HCT116 (cell line): ENCODE measurements at regions not wholly inside any gene's neighbourhood (a gene's known extent, or its start where the extent isn't known, plus 50 kb on each side); places are given as distances from the start of the nearest gene placed in this dataset.

Experiments used
- ATAC-seq: fragments of 200-7000 bp; cut with Tn5 transposase; 2 replicates; pipeline ENCODE4 v1.9.1; 2020; ENCODE audit warnings: mild to moderate bottlenecking, moderate library complexity
- BruUV-seq: library from RNA; stranded (reverse); fragments of 400-500 nt; replicated peaks from 2 replicates; lab custom pipeline; 2021; lab: Mats Ljungman, UMichigan
- CTCF ChIA-PET: fragments of 300-600 bp; sonication (Branson Sonifier 250); formaldehyde crosslinking; loops from one replicate; lab custom pipeline; 2021; ENCODE audit warnings: antibody characterized with exemption; lab: Charles Lee
- POLR2A ChIA-PET: fragments of 300-600, 350-600 bp; sonication (Branson Sonifier 250); formaldehyde crosslinking; loops from one replicate; lab custom pipeline; 2021; ENCODE audit warnings: antibody characterized with exemption; lab: Charles Lee
- RAD21 ChIA-PET, 2 experiments: fragments of 300-600 bp; sonication (Branson Sonifier 250); formaldehyde crosslinking; loops; one replicate each; lab custom pipeline; 2023; ENCODE audit warnings: low total read pairs in 2 of 2; ENCODE audit not compliant: uncharacterized antibody in 2 of 2, unreplicated experiment in 2 of 2, low non-redundant PET in 1 of 2; lab: Charles Lee
- DNase-seq: peaks from one replicate; pipeline ENCODE4 v3.0.0-alpha.2; 2010; ENCODE audit warnings: low read depth, low spot score
- H2AFZ ChIP-seq: fragments of 200-600 bp; shearing (Covaris generic), sonication (generic); 2 replicates; pipeline ENCODE4 v1.6.1; 2017; ENCODE audit warnings: low read depth, mixed run types, mixed read lengths, antibody characterized with exemption, low read length; ENCODE audit not compliant: poor library complexity, severe bottlenecking
- H3K27ac ChIP-seq: 2 replicates; pipeline ENCODE4 v1.5.1; 2012; ENCODE audit warnings: low read depth, low read length
- H3K27me3 ChIP-seq: fragments of 200-600 bp; sonication (generic); 2 replicates; pipeline ENCODE4 v1.6.1; 2016; ENCODE audit warnings: mixed run types, low read length, mixed read lengths; ENCODE audit not compliant: insufficient read depth
- H3K36me3 ChIP-seq, 2 experiments: fragments of 200-500 bp in 1 of 2; fragments of 200-600 bp in 1 of 2; sonication (Bioruptor generic) in 1 of 2; sonication (generic) in 1 of 2; 2 replicates each; pipeline versions ENCODE4 v1.5.1 to v1.6.1; 2014 to 2016; ENCODE audit warnings: low read length in 2 of 2, inconsistent platforms in 1 of 2, mixed read lengths in 1 of 2, mixed run types in 1 of 2; ENCODE audit not compliant: insufficient read depth in 2 of 2, control insufficient read depth in 1 of 2
- H3K4me1 ChIP-seq, 2 experiments: fragments of 200-600 bp in 1 of 2; sonication (generic) in 1 of 2; 2 replicates each; pipeline versions ENCODE4 v1.5.1 to v1.6.1; 2012 to 2017; ENCODE audit warnings: low read length in 2 of 2, inconsistent platforms in 1 of 2, mild to moderate bottlenecking in 1 of 2, mixed read lengths in 1 of 2, mixed run types in 1 of 2, moderate library complexity in 1 of 2; ENCODE audit not compliant: insufficient read depth in 2 of 2, control insufficient read depth in 1 of 2
- H3K4me2 ChIP-seq: fragments of 200-600 bp; sonication (generic); 2 replicates; pipeline ENCODE4 v1.6.1; 2017; ENCODE audit warnings: mixed run types, low read length, mixed read lengths
- H3K4me3 ChIP-seq, 2 experiments: fragments of 200-600 bp in 1 of 2; sonication (generic) in 1 of 2; replicated peaks in 1 of 2; 2 replicates each; pipeline ENCODE4 v1.5.1; 2011 to 2016; ENCODE audit warnings: low read length in 2 of 2, control low read depth in 1 of 2, low read depth in 1 of 2, mild to moderate bottlenecking in 1 of 2, mixed read lengths in 1 of 2, mixed run types in 1 of 2
- H3K79me2 ChIP-seq: fragments of 200-600 bp; sonication (generic); 2 replicates; pipeline ENCODE4 v1.6.1; 2017; ENCODE audit warnings: mild to moderate bottlenecking, mixed run types, low read length, moderate library complexity, mixed read lengths; ENCODE audit not compliant: insufficient read depth
- H3K9ac ChIP-seq: fragments of 200-600 bp; sonication (generic); 2 replicates; pipeline ENCODE4 v1.6.1; 2016; ENCODE audit warnings: low read length, mixed read lengths
- H3K9me2 ChIP-seq: fragments of 200-600 bp; sonication (generic), shearing (Covaris generic); 2 replicates; pipeline ENCODE4 v1.6.1; 2017; ENCODE audit warnings: mixed run types, mild to moderate bottlenecking, moderate library complexity; ENCODE audit not compliant: insufficient read depth
- H3K9me3 ChIP-seq, 2 experiments: fragments of 200-500 bp in 1 of 2; fragments of 200-600 bp in 1 of 2; sonication (Bioruptor generic) in 1 of 2; sonication (generic) in 1 of 2; 2 replicates each; pipeline ENCODE4 v1.6.1; 2014 to 2017; ENCODE audit warnings: low read length in 2 of 2, mixed read lengths in 2 of 2, inconsistent platforms in 1 of 2, low read depth in 1 of 2, mild to moderate bottlenecking in 1 of 2, mixed run types in 1 of 2, moderate library complexity in 1 of 2; ENCODE audit not compliant: control insufficient read depth in 1 of 2, insufficient read depth in 1 of 2
- H4K20me1 ChIP-seq: fragments of 200-600 bp; sonication (generic), shearing (Covaris generic); 2 replicates; pipeline ENCODE4 v1.6.1; 2017; ENCODE audit warnings: mixed run types, mild to moderate bottlenecking, moderate library complexity; ENCODE audit not compliant: insufficient read depth
- ATF3 ChIP-seq: IDR thresholded peaks from 2 replicates; pipeline ENCODE4 v1.6.1; 2012
- CBX3 ChIP-seq: IDR thresholded peaks from 2 replicates; pipeline ENCODE4 v1.6.1; 2012; ENCODE audit warnings: low read depth
- CEBPB ChIP-seq: IDR thresholded peaks from 2 replicates; pipeline ENCODE4 v1.6.1; 2012; ENCODE audit warnings: low read depth
- CTCF ChIP-seq, 3 experiments: fragments of 200-600 bp in 1 of 3; sonication (generic) in 1 of 3; IDR thresholded peaks in 2 of 3; conservative IDR thresholded peaks in 1 of 3; 2 replicates each; pipeline ENCODE4 v1.5.1; 2012 to 2017; ENCODE audit warnings: low read depth in 2 of 3, low read length in 2 of 3, antibody characterized with exemption in 1 of 3, borderline replicate concordance in 1 of 3, control low read depth in 1 of 3, mild to moderate bottlenecking in 1 of 3, mixed read lengths in 1 of 3, mixed run types in 1 of 3, moderate library complexity in 1 of 3; ENCODE audit not compliant: insufficient read depth in 1 of 3
- EGR1 ChIP-seq: IDR thresholded peaks from 2 replicates; pipeline ENCODE4 v1.6.1; 2012; ENCODE audit warnings: low read depth
- ELF1 ChIP-seq: IDR thresholded peaks from 2 replicates; pipeline ENCODE4 v1.6.1; 2012; ENCODE audit warnings: low read depth, borderline replicate concordance
- FOSL1 ChIP-seq: IDR thresholded peaks from 2 replicates; pipeline ENCODE4 v1.6.1; 2012; ENCODE audit warnings: low read depth
- JUND ChIP-seq: IDR thresholded peaks from 2 replicates; pipeline ENCODE4 v1.6.1; 2012
- MAX ChIP-seq: IDR thresholded peaks from 2 replicates; pipeline ENCODE4 v1.6.1; 2012
- POLR2A ChIP-seq: IDR thresholded peaks from 2 replicates; pipeline ENCODE4 v1.7.0; 2011; ENCODE audit warnings: borderline replicate concordance; ENCODE audit not compliant: insufficient read depth, insufficient read length; ENCODE audit errors: extremely low read depth
- SP1 ChIP-seq: IDR thresholded peaks from 2 replicates; pipeline ENCODE4 v1.6.1; 2012; ENCODE audit warnings: low read depth
- TCF7L2 ChIP-seq: IDR thresholded peaks from 2 replicates; pipeline ENCODE4 v1.7.0; 2011; ENCODE audit warnings: borderline replicate concordance, inconsistent platforms; ENCODE audit not compliant: insufficient read depth, insufficient read length; ENCODE audit errors: extremely low read depth
- YY1 ChIP-seq: IDR thresholded peaks from 2 replicates; pipeline ENCODE4 v1.6.1; 2011; ENCODE audit warnings: low read length, low read depth, moderate library complexity, mild to moderate bottlenecking; ENCODE audit not compliant: insufficient replicate concordance; ENCODE audit errors: extremely low read depth
- ZBTB33 ChIP-seq: IDR thresholded peaks from 2 replicates; pipeline ENCODE4 v1.6.1; 2011; ENCODE audit warnings: mild to moderate bottlenecking, low read length, moderate library complexity; ENCODE audit not compliant: insufficient replicate concordance; ENCODE audit errors: extremely low read depth
- ZFX ChIP-seq: fragments of 450-650 bp; IDR thresholded peaks from 2 replicates; pipeline ENCODE4 v1.6.1; 2017
- ZNF274 ChIP-seq: fragments of 200-500 bp; sonication (Bioruptor generic); IDR thresholded peaks from 2 replicates; pipeline ENCODE4 v1.6.1; 2014; ENCODE audit warnings: mild to moderate bottlenecking, low read depth, low read length, inconsistent platforms
- intact Hi-C: fragments of 100-400 bp; cut with micrococcal nuclease; formaldehyde crosslinking; loops from 2 replicates; pipeline ENCODE4 v1.10.0; 2022

GRCh38 chr5:143898916-143899591, 87.1 kb downstream of the HMHB1 start:
- ChIA-PET CTCF (no interaction called here), RAD21 (no interaction called here), POLR2A (no interaction called here)
- H3K9me3 ChIP-seq, result no peaks in the 10 kb centered on the region
- H3K4me2 ChIP-seq, result no peak overlapping the region
- no peaks in the 10 kb centered on the region for H3K9me2 ChIP-seq
- no TSS peak for BruUV-seq
- no peak for DNase-seq
- intact Hi-C loops, result no loop called here
- TF ChIP-seq ELF1, result no peak
- no peak for TF ChIP-seq ZNF274
- no peak for TF ChIP-seq EGR1
- TF ChIP-seq MAX, result no peak
- no peak for TF ChIP-seq YY1
- TF ChIP-seq ATF3, result no peak
- no peak for TF ChIP-seq FOSL1
- no peak for TF ChIP-seq POLR2A
- TF ChIP-seq CEBPB, result no peak
- no peak for TF ChIP-seq TCF7L2
- TF ChIP-seq JUND, result no peak
- no peaks in the 10 kb centered on the region for H3K4me1 ChIP-seq
- H4K20me1 ChIP-seq, result no peaks in the 10 kb centered on the region
- ATAC-seq, result no peak
- no peaks in the 10 kb centered on the region for H3K27me3 ChIP-seq
- H3K9ac ChIP-seq, result no peak overlapping the region
- H3K36me3 ChIP-seq, result no peaks in the 10 kb centered on the region
- H3K4me3 ChIP-seq, result no peak overlapping the region
- H2AFZ ChIP-seq, result no peak overlapping the region
- H3K79me2 ChIP-seq, result no peaks in the 10 kb centered on the region
- H3K27ac ChIP-seq, result no peak overlapping the region

- Histone ChIP-seq H4K20me1 (no peaks in the 10 kb centered on the region), H3K4me2 (no peak overlapping the region), H2AFZ (no peak overlapping the region), H3K9ac (no peak overlapping the region), H3K36me3 (no peaks in the 10 kb centered on the region), H3K9me3 (no peaks in the 10 kb centered on the region), H3K4me3 (no peak overlapping the region), H3K4me1 (no peaks in the 10 kb centered on the region), H3K27ac (no peak overlapping the region), H3K27me3 (no peaks in the 10 kb centered on the region), H3K9me2 (no peaks in the 10 kb centered on the region), H3K79me2 (no peaks in the 10 kb centered on the region)
- intact Hi-C loops, result no loop called here
- POLR2A ChIA-PET, result no interaction called here
- CTCF ChIA-PET, result no interaction called here
- BruUV-seq, result no TSS peak
- ATAC-seq (no peak), DNase-seq (no peak)
- RAD21 ChIA-PET, result no interaction called here
- TF ChIP-seq TCF7L2 (no peak), MAX (no peak), YY1 (no peak), CBX3 (no peak), ELF1 (no peak), ZFX (no peak), CEBPB (no peak), SP1 (no peak), CTCF (IDR thresholded peaks at IDR 0.05 in 2 of 3, conservative IDR thresholded peaks at IDR 0.05 in 1 of 3; ENCODE audit: borderline replicate concordance in 1 of 3, insufficient read depth in 1 of 3, low read depth in 2 of 3, low read length in 2 of 3) (no peak), ZBTB33 (no peak), EGR1 (no peak)
Measured at GRCh38 chr5:143908959-143909358, 97.0 kb downstream of the HMHB1 start.
